K562 (cell line): ENCODE measurements at regions not wholly inside any gene's neighbourhood (a gene's known extent, or its start where the extent isn't known, plus 50 kb on each side); places are given as distances from the start of the nearest gene placed in this dataset.

Experiments
- ATAC-seq: fragments of 200-7000 bp; cut with Tn5 transposase; 3 replicates; pipeline ENCODE4 v1.9.1; 2020; ENCODE audit warnings: moderate library complexity
- BruUV-seq: library from RNA; stranded (reverse); fragments of 400-500 nt; replicated peaks from 2 replicates; lab custom pipeline; 2021; lab: Mats Ljungman, UMichigan
- CTCF ChIA-PET: fragments of 300-600 bp; formaldehyde crosslinking; extraction: SDS; loops from one replicate; lab custom pipeline; 2021; ENCODE audit warnings: low intra/inter-chr PET ratio; lab: Yijun Ruan, JAX
- POLR2A ChIA-PET: fragments of 300-600, 350-650 bp; sonication (Branson Sonifier 250); formaldehyde crosslinking; extraction: SDS; loops from one replicate; lab custom pipeline; 2021; ENCODE audit warnings: antibody characterized with exemption, inconsistent platforms; lab: Yijun Ruan, JAX
- DNase-seq, 4 experiments: peaks; one replicate each; pipeline versions ENCODE4 v3.0.0 to v3.0.0-alpha.2; 2011 to 2018; ENCODE audit warnings: low spot score in 3 of 4, mixed read lengths in 3 of 4; ENCODE audit errors: extremely low read depth in 1 of 4
- FAIRE-seq: peaks from 2 replicates; lab custom pipeline; 2011; peaks lifted over from hg19 to GRCh38; lab: Jason Lieb, UNC
- H2AFZ ChIP-seq: 2 replicates; pipeline ENCODE4 v1.6.0; 2011; ENCODE audit warnings: low read depth, low read length, control low read depth, inconsistent platforms
- H3K27ac ChIP-seq: fragments of 200-600 bp; 3 replicates; pipeline ENCODE4 v1.8.0; 2011; ENCODE audit warnings: low read depth, mild to moderate bottlenecking, control low read depth, inconsistent platforms, low read length, moderate library complexity, mixed read lengths; ENCODE audit errors: extremely low read depth
- H3K27me3 ChIP-seq, 2 experiments: fragments of 300-600 bp in 1 of 2; 2 replicates in 1 of 2; 3 replicates in 1 of 2; pipeline versions ENCODE4 v1.6.0 to v1.8.0; 2011; ENCODE audit warnings: inconsistent platforms in 2 of 2, low read length in 2 of 2, mild to moderate bottlenecking in 1 of 2, mixed read lengths in 1 of 2, moderate library complexity in 1 of 2; ENCODE audit not compliant: control insufficient read depth in 2 of 2, insufficient read depth in 2 of 2
- H3K36me3 ChIP-seq: fragments of 300-600 bp; 3 replicates; pipeline ENCODE4 v1.8.0; 2011; ENCODE audit warnings: mild to moderate bottlenecking, low read length, inconsistent platforms; ENCODE audit not compliant: control insufficient read depth, insufficient read depth
- H3K4me1 ChIP-seq, 2 experiments: fragments of 200-600 bp in 1 of 2; replicated peaks in 1 of 2; 2 replicates in 1 of 2; 3 replicates in 1 of 2; pipeline versions ENCODE4 v1.5.1 to v1.8.0; 2011; ENCODE audit warnings: inconsistent platforms in 2 of 2, low read length in 2 of 2, mild to moderate bottlenecking in 1 of 2, mixed read lengths in 1 of 2, moderate library complexity in 1 of 2; ENCODE audit not compliant: control insufficient read depth in 2 of 2, insufficient read depth in 2 of 2
- H3K4me2 ChIP-seq: 2 replicates; pipeline ENCODE4 v1.6.1; 2011; ENCODE audit warnings: low read length, control low read depth, inconsistent platforms, mixed read lengths; ENCODE audit not compliant: insufficient read depth
- H3K4me3 ChIP-seq: fragments of 200-600 bp; sonication (generic), shearing (Covaris generic); 2 replicates; pipeline ENCODE4 v1.5.1; 2016; ENCODE audit warnings: control low read depth, inconsistent platforms
- H3K79me2 ChIP-seq: fragments of 200-600 bp; 3 replicates; pipeline ENCODE4 v1.8.0; 2011; ENCODE audit warnings: low read length, inconsistent platforms; ENCODE audit not compliant: control insufficient read depth, insufficient read depth
- H3K9ac ChIP-seq, 2 experiments: 2 replicates each; pipeline versions ENCODE4 v1.6.0 to v1.6.1; 2011; ENCODE audit warnings: low read depth in 2 of 2, low read length in 2 of 2, control low read depth in 1 of 2, inconsistent platforms in 1 of 2, mild to moderate bottlenecking in 1 of 2, mixed read lengths in 1 of 2; ENCODE audit not compliant: insufficient read depth in 1 of 2
- H3K9me1 ChIP-seq: one replicate; pipeline ENCODE4 v1.6.0; 2011; ENCODE audit warnings: inconsistent platforms, mild to moderate bottlenecking, low read length, moderate library complexity; ENCODE audit not compliant: control insufficient read depth, insufficient read depth
- H3K9me3 ChIP-seq: replicated peaks from 2 replicates; pipeline ENCODE4 v1.5.1; 2011; ENCODE audit warnings: low read depth, low read length, inconsistent platforms; ENCODE audit not compliant: control insufficient read depth, insufficient read depth
- H4K20me1 ChIP-seq: replicated peaks from 2 replicates; pipeline ENCODE4 v1.6.1; 2011; ENCODE audit warnings: low read length, inconsistent platforms, mixed read lengths; ENCODE audit not compliant: control insufficient read depth, insufficient read depth
- CBFA2T3 ChIP-seq: fragments of 450-650 bp; IDR thresholded peaks from 2 replicates; pipeline ENCODE4 v1.6.1; 2017
- CHD1 ChIP-seq: fragments of 200-600 bp; sonication (generic); IDR thresholded peaks from one replicate; pipeline ENCODE4 v1.6.1; 2012; ENCODE audit warnings: mild to moderate bottlenecking, moderate library complexity, low read length, inconsistent platforms
- FOXP4 ChIP-seq: sonication (generic); formaldehyde crosslinking; IDR thresholded peaks from 2 replicates; pipeline ENCODE4 v1.8.0; 2022; ENCODE audit warnings: mild to moderate bottlenecking, missing genetic modification reagents, borderline replicate concordance
- KLF16 ChIP-seq: IDR thresholded peaks from 2 replicates; pipeline ENCODE4 v1.6.1; 2016; ENCODE audit warnings: antibody characterized with exemption
- NCOR1 ChIP-seq: fragments of 450-650 bp; IDR thresholded peaks from 2 replicates; pipeline ENCODE4 v1.6.1; 2016; ENCODE audit warnings: mild to moderate bottlenecking, moderate library complexity
- RBM17 ChIP-seq: fragments of 200-400 bp; formaldehyde crosslinking; IDR thresholded peaks from 2 replicates; pipeline ENCODE4 v1.6.1; 2017; ENCODE audit warnings: low read depth, mild to moderate bottlenecking, low read length, borderline replicate concordance
- SRSF3 ChIP-seq: fragments of 200-400 bp; formaldehyde crosslinking; IDR thresholded peaks from 2 replicates; pipeline ENCODE4 v1.6.1; 2016; ENCODE audit warnings: mild to moderate bottlenecking, low read length, moderate library complexity; ENCODE audit not compliant: insufficient read depth
- WGBS: fragments of 100-300 bp; shearing (Covaris generic); methylation state at CpG from one replicate; pipeline ENCODE4 v1.1.6; 2016; ENCODE audit warnings: low coverage, mixed read lengths; ENCODE audit not compliant: insufficient coverage; ENCODE audit errors: missing lambda C conversion rate; 5-methylcytosine and 5-hydroxymethylcytosine counted together
- in situ Hi-C: fragments of 300-500 bp; cut with MboI; formaldehyde crosslinking; loops from 4 replicates; pipeline ENCODE4 v1.15.0; 2018; ENCODE audit warnings: inconsistent platforms, mixed read lengths
- intact Hi-C: fragments of 100-400 bp; cut with micrococcal nuclease; formaldehyde crosslinking; loops from 2 replicates; pipeline ENCODE4 v1.14.2; 2022
- TF ChIP-seq, protein P1 (sequence below): fragments of 200-600 bp; sonication (generic); IDR thresholded peaks from one replicate; pipeline ENCODE4 v1.6.1; 2012; ENCODE audit warnings: mild to moderate bottlenecking, low read depth, low read length, inconsistent platforms
- TF ChIP-seq, protein P2 (sequence below): fragments of 450-650 bp; conservative IDR thresholded peaks from 2 replicates; pipeline ENCODE4 v1.6.1; 2016; ENCODE audit warnings: missing genetic modification characterization, low read depth, mild to moderate bottlenecking, control low read depth, missing compliant biosample characterization

DNA sequence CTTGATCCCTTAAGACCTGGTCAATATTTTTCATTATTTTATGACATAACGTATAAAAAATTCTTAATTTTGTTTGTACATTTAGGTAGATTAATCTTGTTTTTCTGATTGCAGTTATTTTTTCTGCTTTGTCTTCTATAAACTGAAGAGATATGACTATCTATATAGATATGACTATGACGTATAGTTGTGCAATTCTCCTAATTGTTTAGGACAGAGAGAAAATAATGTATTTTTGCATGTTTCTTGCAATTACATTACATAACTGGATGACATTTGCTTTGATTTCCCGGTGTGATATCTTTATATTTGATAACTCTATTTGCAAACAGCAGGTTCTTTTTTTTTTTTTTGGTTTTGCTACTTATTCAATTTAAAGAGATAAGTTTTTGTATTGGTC lies 310.2 kb upstream of the REG3G start:
- H3K4me3 ChIP-seq = no peak overlapping the region
- H3K4me1 ChIP-seq = no peaks in the 10 kb centered on the region
- no peaks in the 10 kb centered on the region for H3K9me3 ChIP-seq
- WGBS = 0% methylated on average over 3 of the region's 3 CpGs
- no peak overlapping the region for H3K9ac ChIP-seq
- no peak overlapping the region for H3K4me2 ChIP-seq
- no peak for ATAC-seq
- no peak overlapping the region for H2AFZ ChIP-seq
- intact Hi-C loops (no loop called here), in situ Hi-C loops (no loop called here)
- FAIRE-seq = no peak
- H3K27ac ChIP-seq = no peak overlapping the region
- no peaks in the 10 kb centered on the region for H3K27me3 ChIP-seq
- no peaks in the 10 kb centered on the region for H3K36me3 ChIP-seq
- DNase-seq = no peak
- ChIA-PET POLR2A (no interaction called here), CTCF (no interaction called here)
- no peaks in the 10 kb centered on the region for H3K9me1 ChIP-seq
- no peaks in the 10 kb centered on the region for H4K20me1 ChIP-seq
- H3K79me2 ChIP-seq = no peaks in the 10 kb centered on the region
- no TSS peak for BruUV-seq
- no peak for TF ChIP-seq KLF16
- TF ChIP-seq, protein P1, sequence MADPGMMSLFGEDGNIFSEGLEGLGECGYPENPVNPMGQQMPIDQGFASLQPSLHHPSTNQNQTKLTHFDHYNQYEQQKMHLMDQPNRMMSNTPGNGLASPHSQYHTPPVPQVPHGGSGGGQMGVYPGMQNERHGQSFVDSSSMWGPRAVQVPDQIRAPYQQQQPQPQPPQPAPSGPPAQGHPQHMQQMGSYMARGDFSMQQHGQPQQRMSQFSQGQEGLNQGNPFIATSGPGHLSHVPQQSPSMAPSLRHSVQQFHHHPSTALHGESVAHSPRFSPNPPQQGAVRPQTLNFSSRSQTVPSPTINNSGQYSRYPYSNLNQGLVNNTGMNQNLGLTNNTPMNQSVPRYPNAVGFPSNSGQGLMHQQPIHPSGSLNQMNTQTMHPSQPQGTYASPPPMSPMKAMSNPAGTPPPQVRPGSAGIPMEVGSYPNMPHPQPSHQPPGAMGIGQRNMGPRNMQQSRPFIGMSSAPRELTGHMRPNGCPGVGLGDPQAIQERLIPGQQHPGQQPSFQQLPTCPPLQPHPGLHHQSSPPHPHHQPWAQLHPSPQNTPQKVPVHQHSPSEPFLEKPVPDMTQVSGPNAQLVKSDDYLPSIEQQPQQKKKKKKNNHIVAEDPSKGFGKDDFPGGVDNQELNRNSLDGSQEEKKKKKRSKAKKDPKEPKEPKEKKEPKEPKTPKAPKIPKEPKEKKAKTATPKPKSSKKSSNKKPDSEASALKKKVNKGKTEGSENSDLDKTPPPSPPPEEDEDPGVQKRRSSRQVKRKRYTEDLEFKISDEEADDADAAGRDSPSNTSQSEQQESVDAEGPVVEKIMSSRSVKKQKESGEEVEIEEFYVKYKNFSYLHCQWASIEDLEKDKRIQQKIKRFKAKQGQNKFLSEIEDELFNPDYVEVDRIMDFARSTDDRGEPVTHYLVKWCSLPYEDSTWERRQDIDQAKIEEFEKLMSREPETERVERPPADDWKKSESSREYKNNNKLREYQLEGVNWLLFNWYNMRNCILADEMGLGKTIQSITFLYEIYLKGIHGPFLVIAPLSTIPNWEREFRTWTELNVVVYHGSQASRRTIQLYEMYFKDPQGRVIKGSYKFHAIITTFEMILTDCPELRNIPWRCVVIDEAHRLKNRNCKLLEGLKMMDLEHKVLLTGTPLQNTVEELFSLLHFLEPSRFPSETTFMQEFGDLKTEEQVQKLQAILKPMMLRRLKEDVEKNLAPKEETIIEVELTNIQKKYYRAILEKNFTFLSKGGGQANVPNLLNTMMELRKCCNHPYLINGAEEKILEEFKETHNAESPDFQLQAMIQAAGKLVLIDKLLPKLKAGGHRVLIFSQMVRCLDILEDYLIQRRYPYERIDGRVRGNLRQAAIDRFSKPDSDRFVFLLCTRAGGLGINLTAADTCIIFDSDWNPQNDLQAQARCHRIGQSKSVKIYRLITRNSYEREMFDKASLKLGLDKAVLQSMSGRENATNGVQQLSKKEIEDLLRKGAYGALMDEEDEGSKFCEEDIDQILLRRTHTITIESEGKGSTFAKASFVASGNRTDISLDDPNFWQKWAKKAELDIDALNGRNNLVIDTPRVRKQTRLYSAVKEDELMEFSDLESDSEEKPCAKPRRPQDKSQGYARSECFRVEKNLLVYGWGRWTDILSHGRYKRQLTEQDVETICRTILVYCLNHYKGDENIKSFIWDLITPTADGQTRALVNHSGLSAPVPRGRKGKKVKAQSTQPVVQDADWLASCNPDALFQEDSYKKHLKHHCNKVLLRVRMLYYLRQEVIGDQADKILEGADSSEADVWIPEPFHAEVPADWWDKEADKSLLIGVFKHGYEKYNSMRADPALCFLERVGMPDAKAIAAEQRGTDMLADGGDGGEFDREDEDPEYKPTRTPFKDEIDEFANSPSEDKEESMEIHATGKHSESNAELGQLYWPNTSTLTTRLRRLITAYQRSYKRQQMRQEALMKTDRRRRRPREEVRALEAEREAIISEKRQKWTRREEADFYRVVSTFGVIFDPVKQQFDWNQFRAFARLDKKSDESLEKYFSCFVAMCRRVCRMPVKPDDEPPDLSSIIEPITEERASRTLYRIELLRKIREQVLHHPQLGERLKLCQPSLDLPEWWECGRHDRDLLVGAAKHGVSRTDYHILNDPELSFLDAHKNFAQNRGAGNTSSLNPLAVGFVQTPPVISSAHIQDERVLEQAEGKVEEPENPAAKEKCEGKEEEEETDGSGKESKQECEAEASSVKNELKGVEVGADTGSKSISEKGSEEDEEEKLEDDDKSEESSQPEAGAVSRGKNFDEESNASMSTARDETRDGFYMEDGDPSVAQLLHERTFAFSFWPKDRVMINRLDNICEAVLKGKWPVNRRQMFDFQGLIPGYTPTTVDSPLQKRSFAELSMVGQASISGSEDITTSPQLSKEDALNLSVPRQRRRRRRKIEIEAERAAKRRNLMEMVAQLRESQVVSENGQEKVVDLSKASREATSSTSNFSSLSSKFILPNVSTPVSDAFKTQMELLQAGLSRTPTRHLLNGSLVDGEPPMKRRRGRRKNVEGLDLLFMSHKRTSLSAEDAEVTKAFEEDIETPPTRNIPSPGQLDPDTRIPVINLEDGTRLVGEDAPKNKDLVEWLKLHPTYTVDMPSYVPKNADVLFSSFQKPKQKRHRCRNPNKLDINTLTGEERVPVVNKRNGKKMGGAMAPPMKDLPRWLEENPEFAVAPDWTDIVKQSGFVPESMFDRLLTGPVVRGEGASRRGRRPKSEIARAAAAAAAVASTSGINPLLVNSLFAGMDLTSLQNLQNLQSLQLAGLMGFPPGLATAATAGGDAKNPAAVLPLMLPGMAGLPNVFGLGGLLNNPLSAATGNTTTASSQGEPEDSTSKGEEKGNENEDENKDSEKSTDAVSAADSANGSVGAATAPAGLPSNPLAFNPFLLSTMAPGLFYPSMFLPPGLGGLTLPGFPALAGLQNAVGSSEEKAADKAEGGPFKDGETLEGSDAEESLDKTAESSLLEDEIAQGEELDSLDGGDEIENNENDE = no peak
- TF ChIP-seq CHD1 = no peak
- TF ChIP-seq NCOR1 = no peak
- TF ChIP-seq FOXP4 (CRISPR knock-in tag) = no peak
- TF ChIP-seq RBM17 = no peak
- no peak for TF ChIP-seq CBFA2T3
- TF ChIP-seq, protein P2, sequence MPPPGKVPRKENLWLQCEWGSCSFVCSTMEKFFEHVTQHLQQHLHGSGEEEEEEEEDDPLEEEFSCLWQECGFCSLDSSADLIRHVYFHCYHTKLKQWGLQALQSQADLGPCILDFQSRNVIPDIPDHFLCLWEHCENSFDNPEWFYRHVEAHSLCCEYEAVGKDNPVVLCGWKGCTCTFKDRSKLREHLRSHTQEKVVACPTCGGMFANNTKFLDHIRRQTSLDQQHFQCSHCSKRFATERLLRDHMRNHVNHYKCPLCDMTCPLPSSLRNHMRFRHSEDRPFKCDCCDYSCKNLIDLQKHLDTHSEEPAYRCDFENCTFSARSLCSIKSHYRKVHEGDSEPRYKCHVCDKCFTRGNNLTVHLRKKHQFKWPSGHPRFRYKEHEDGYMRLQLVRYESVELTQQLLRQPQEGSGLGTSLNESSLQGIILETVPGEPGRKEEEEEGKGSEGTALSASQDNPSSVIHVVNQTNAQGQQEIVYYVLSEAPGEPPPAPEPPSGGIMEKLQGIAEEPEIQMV (tag) = no peak
- no peak for TF ChIP-seq SRSF3
